ENCODE measurements at regions not wholly inside any gene's neighbourhood (a gene's known extent, or its start where the extent isn't known, plus 50 kb on each side); places are given as distances from the start of the nearest gene placed in this dataset.

GRCh38 chr12:47312808-47313426, 233.2 kb upstream of the AMIGO2 start:
- Mint-ChIP-seq H3K27me3 (ENCODE audit: low read depth) (no peaks in the 10 kb centered on the region), H3K36me3 (no peaks in the 10 kb centered on the region), H3K4me3 (no peak overlapping the region), H3K27ac (no peak overlapping the region), H3K4me1 (no peaks in the 10 kb centered on the region), H3K9me3 (no peaks in the 10 kb centered on the region)
- DNase-seq (ENCODE audit: low spot score) (no peak), ATAC-seq (no peak)
- ChIA-PET POLR2A (no interaction called here), CTCF (no interaction called here)
- TF ChIP-seq ZNF281 (CRISPR knock-in tag; IDR thresholded peaks at IDR 0.05) (no peak), HMGXB4 (CRISPR knock-in tag; IDR thresholded peaks at IDR 0.05) (no peak), NR3C1 (CRISPR knock-in tag; conservative IDR thresholded peaks at IDR 0.05; ENCODE audit: low read depth) (no peak), KAT7 (CRISPR knock-in tag; IDR thresholded peaks at IDR 0.05; ENCODE audit: borderline replicate concordance) (no peak), TCF7 (CRISPR knock-in tag; IDR thresholded peaks at IDR 0.05; ENCODE audit: low read depth) (no peak), AR (CRISPR knock-in tag; IDR thresholded peaks at IDR 0.05) (no peak), USF2 (CRISPR knock-in tag; IDR thresholded peaks at IDR 0.05) (no peak), FOXP1 (CRISPR knock-in tag; IDR thresholded peaks at IDR 0.05; ENCODE audit: borderline replicate concordance) (no peak), STAT6 (CRISPR knock-in tag; conservative IDR thresholded peaks at IDR 0.05; ENCODE audit: low read depth) (no peak), CTCF (IDR thresholded peaks at IDR 0.05) (no peak), TP53 (CRISPR knock-in tag; IDR thresholded peaks at IDR 0.05) (no peak), CREM (CRISPR knock-in tag; IDR thresholded peaks at IDR 0.05) (no peak), ZNF671 (CRISPR knock-in tag; IDR thresholded peaks at IDR 0.05) (no peak), TEAD1 (CRISPR knock-in tag; IDR thresholded peaks at IDR 0.05) (no peak), ATF1 (CRISPR knock-in tag; IDR thresholded peaks at IDR 0.05) (no peak), CDX4 (CRISPR knock-in tag; IDR thresholded peaks at IDR 0.05; ENCODE audit: borderline replicate concordance) (no peak), ZNF317 (CRISPR knock-in tag; IDR thresholded peaks at IDR 0.05; ENCODE audit: borderline replicate concordance, low read depth) (no peak), SMAD3 (CRISPR knock-in tag; IDR thresholded peaks at IDR 0.05; ENCODE audit: borderline replicate concordance) (no peak), ZNF532 (CRISPR knock-in tag; IDR thresholded peaks at IDR 0.05; ENCODE audit: borderline replicate concordance) (no peak)

Data from WTC11 (cell line).